Activated gamma-delta T cell (primary cell): ENCODE measurements at regions not wholly inside any gene's neighbourhood (a gene's known extent, or its start where the extent isn't known, plus 50 kb on each side); places are given as distances from the start of the nearest gene placed in this dataset.
"Not testable (repeated sequence)": the region's sequence is repeated elsewhere in the genome, so short reads cannot be mapped to it uniquely, and the experiment has no call there.

Experiments used
- DNase-seq: peaks from one replicate; lab custom pipeline; 2025; lab: John Stamatoyannopoulos, UW

GRCh38 chr5:126004636-126005035 lies 418.6 kb upstream of the GRAMD2B start:
- DNase-seq: no peak

GRCh38 chr5:126007841-126008240 lies 415.4 kb upstream of the GRAMD2B start:
- no peak for DNase-seq

- DNase-seq: no peak
These were observed 413.6 kb upstream of the GRAMD2B start for GRCh38 chr5:126009566-126009965.

DNA sequence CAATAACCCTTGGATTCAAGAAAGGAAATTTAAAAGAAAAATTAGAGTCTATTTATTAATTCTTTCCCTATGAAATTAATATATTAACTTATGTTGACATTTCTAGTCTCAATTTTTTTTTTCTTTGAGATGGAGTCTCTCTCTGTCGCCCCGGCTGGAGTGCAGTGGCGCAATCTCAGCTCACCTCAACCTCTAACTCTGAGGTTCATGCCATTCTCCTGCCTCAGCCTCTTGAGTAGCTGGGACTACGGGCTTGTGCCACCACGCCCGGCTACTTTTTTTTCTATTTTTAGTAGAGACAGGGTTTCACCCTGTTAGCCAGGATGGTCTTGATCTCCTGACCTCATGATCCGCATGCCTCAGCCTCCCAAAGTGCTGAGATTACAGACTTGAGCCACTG lies 411.7 kb upstream of the GRAMD2B start:
- DNase-seq: not testable (repeated sequence)

GRCh38 chr5:126014676-126015075 lies 408.5 kb upstream of the GRAMD2B start:
- no peak for DNase-seq

DNA sequence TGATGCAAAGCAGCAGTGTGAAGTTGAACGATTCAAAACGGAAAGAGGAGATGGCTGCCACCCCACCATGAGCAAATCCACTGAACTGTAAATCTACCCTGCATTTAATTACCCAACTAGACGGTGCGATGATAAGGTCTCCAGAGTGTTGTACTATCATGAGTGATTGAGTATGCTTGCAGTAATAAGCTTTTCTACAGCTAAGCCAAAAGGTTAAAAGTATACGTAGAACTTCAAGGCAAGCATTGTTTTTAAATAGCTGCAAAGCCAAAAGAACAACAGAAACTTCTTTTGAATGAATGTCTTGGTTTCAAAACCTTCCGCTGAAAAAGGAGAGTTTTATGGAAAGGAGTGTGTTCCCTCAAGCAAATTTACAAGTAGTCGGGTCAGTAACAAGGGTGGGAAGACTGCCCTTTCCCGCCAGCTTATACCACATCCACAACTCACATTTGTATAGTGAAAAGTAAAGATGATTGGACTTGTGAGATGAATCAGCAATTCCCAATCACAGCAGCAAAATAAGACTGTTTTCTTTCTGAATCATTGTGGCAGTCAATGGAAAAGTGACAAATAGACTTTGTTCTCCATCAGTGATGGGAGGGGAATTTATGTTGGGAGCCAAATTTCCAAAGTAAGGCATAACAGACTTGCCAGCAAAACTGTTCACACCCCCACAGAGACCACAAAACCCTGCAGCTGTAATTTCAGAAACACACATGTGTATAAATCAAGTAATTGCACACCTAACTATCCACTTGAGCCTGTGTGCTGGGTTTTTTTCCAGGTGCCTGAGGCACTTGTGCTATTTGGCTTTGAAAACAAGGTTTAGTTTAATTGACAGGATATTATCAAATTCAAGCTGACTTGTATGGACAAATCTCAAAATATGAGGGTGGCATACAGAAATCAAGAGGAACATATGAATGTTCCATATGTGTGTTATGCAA lies 407.7 kb upstream of the GRAMD2B start:
- DNase-seq: no peak

DNA sequence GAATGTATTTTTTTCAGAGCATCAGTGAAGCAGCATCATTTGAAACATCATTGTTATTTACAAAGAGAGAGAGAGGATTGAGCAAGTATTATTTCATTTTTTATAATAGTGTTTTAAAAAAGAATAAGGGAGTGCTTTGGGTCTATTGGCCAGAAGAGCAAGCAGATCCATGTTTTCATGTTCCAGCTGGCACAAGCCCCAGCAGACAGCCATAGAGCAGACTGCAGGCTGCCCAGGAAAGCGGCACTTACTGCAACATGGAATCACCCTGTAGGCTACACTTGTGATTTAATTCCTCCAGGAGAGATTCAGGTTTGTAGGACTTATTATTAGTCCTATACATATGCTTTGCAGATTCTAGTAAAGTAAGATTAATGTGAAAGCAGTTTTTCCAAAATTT lies 407.0 kb upstream of the GRAMD2B start:
- no peak for DNase-seq

- no peak for DNase-seq
These were observed 406.1 kb upstream of the GRAMD2B start for GRCh38 chr5:126017096-126017495.

DNA sequence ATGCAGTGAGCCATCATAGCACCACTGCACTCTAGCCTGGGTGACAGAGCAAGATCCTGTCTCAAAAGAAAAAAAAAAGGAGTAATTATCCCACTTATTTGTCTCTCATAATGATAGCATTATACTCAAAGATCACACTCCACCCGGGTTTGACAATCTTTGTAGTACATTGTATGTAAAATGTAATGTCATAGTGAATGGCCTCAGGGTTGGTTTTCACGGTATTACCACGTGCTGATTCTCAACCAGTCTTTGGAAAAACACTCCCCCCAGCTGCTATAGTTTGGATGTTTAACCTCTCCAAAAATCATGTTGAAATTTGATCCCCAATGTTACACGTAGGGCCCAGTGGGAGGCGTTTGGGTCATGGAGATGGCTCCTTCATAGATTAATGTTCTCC lies 402.4 kb upstream of the GRAMD2B start:
- DNase-seq: no peak

DNA sequence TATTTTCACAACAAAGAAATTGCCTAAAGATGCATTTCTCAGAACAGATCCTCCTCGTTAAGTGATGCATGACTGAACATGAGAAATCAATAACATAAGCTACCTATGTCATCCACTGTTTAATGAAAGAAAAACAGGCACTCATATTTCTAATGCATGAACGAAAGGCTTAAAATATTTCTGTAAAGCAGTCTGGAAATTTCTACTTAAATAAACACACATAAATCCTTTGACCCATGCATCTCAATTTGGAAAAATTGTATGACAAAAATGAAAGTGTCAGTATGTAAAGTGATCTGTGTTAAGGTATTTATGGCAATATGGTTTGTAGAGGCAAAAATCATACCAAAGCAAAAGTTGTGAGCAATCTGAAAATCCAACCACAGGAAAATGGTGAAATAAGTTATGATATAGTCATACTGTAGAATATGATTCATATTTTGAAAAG lies 399.2 kb upstream of the GRAMD2B start:
- no peak for DNase-seq

DNA sequence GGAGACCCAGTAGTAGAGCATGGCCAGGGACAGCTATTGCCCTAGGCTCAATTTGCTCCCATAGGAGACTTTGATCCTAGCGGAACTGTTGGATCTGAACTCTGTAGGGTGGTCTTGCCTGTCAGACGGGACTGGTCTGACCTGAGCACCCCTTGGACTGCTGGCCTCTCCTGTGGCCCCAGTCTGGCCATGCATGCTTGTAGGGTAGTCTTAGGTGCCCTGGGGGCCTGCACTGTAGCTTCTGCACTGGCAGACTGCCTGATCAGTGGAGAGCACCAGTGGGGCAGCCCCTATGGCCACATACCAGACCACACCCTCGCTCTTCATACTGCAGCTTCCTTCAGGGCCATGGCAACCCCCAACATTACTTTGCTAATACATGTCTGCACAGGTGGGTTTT lies 396.1 kb upstream of the GRAMD2B start:
- no peak for DNase-seq

DNA sequence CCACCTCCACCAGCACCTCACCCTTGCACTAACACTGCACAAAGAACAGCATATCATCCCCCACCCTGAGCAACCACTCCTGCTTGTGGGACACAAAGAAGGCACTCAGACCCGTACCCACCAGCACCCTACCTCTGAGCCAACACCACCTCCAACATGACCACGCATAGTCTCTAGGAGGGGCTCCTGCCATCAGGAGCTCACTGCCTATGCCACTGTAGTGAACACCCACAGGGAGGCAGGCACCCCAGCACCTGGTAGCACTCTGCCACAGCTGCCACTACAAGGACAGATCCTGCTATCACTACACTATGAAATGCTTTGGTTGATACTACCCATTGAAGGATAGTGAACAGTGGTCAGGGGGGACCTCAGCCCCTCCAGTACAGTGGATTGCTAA lies 395.6 kb upstream of the GRAMD2B start:
- DNase-seq: no peak

DNA sequence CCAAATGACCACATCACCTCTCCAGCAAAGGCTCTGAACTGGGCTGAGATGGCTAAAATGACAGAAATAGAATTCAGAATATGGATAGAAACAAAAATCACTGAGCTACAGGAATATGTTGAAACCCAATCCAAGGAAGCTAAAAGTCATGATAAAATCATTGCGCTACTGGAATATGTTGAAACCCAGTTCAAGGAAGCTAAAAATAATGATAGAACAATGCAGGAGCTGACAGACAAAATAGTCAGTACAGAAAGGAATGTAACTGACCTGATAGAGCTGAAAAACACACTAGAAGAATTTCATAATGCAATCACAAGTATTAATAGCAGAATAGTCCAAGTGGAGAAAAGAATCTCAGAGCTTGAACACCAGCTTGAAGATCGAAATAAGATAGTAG lies 394.9 kb upstream of the GRAMD2B start:
- DNase-seq: no peak

GRCh38 chr5:126029282-126029681 lies 393.9 kb upstream of the GRAMD2B start:
- not testable (repeated sequence) for DNase-seq

GRCh38 chr5:126030698-126031097 lies 392.5 kb upstream of the GRAMD2B start:
- DNase-seq: no peak

- DNase-seq: no peak
These were observed 391.1 kb upstream of the GRAMD2B start for GRCh38 chr5:126031989-126032716.

DNA sequence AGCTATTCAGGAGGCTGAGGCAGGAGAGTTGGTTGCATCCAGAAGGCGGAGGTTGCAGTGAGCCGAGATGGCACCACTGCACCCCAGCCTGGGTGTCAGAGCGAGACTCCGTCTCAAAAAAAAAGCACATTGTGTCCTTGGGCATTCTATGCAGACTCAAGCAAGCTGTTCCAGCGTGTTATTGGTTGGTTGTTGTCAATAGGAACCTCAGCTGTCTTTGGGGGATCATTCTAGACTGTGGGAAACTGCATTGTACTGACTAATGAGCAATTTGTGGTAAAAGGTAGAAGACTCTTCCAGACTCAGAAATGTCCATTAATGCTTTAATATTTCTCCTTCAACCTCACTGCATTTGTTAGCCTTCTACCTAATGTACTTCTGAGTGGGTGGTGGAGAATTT lies 379.5 kb upstream of the GRAMD2B start:
- no peak for DNase-seq

DNA sequence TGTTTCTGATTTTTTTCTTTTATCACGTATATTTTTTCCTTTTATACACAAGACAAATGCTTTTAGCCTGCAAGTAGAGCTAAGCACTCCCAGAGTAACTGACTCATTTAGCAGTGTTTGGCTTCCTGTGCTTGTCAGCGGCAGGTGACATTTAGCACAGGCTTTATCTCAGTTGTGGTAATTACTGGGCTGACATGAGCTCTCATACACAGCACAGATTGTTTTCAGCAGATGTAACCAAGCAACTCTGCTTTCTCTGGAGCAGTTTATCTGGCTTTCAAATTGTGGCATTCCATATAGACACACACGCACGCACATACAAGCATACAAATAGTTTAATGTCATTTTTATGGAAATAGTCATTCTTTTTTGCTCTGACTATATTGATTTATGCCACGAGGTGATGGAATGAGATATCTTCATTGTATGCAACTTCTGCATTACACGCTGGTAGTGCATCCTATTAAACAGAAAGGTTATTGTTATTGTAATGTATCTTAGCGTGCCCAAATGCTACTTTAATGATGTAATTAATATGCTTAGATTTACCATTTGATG lies 379.0 kb upstream of the GRAMD2B start:
- DNase-seq: no peak

DNA sequence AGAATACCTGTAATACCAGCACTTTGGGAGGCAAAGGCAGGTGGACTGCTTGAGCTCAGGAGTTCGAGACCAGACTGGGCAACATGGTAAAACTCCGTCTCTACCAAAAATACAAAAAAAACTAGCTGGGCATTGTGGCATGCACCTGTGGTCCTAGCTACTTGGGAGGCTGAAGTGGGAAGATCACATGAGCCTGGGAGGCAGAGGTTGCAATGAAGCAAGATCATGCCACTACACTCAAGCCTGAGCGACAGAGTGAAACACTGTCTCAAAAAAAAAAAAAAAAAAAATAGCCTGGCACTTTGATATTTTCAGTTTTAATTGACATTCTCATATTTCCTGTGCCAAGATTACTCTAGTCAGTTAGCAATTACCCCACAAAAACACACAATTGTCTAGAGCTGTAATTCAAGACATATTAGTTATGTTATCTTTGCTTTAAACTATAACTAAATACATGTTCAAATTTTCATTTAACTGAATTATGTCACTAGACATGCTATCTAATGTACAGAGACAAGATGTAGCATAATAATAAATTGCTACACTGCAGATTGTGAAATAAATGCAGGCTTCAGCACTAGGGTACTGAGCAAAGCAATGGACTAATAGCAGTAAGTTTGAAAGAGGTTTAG lies 378.2 kb upstream of the GRAMD2B start:
- DNase-seq: no peak

DNA sequence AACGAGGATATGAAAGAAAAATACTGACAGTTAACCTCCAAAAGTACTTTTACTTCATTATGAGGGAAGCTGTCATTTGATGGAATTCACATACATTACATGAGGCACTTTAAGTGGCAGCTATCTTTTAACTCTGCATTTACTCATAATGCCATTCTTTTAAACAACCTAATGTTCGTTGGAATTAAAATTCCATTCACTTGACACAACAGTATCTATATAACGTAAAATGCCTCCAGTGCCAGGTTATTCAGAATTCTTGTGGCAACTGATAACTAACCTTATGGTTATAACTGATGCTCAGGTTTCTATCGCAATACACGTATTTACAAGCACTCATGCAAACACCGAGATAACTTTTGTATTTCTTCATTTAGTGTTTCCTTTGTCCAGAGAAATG lies 376.9 kb upstream of the GRAMD2B start:
- no peak for DNase-seq

GRCh38 chr5:126046846-126047571 lies 376.2 kb upstream of the GRAMD2B start:
- DNase-seq: no peak

- no peak for DNase-seq
These were observed 371.1 kb upstream of the GRAMD2B start for GRCh38 chr5:126052120-126052519.
